GM18867 (cell line): ENCODE measurements at regions not wholly inside any gene's neighbourhood (a gene's known extent, or its start where the extent isn't known, plus 50 kb on each side); places are given as distances from the start of the nearest gene placed in this dataset.

Experiments
- ATAC-seq: cut with Tn5 transposase; IDR thresholded peaks from one replicate; pipeline ENCODE4 v1.9.1; 2021; ENCODE audit warnings: mild to moderate bottlenecking, moderate library complexity; ENCODE audit not compliant: unreplicated experiment

- no peak for ATAC-seq
Measured at GRCh38 chr3:144197582-144197981, 226.0 kb downstream of the DIPK2A start.

DNA sequence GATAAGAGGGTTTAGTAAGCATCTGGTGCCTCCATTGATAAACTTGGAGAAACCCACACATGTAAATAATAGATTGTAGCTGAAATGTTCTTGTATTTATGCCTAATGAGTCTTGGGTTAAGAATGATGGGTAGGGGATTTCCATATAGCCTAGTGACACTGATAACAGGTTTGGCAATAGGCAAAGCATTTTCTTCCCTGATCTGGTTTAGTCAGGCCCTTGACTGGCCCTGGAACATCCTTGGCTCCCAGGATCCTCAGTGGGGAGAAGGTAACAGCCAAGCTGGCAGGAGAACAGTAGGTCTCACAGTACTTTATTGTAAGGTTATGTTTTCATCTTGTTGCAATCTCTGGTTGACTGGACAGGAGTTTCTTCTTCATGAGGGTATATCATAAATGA is 228.4 kb downstream of the DIPK2A start:
- no peak for ATAC-seq

GRCh38 chr3:144200466-144200865 is 228.8 kb downstream of the DIPK2A start:
- no peak for ATAC-seq

DNA sequence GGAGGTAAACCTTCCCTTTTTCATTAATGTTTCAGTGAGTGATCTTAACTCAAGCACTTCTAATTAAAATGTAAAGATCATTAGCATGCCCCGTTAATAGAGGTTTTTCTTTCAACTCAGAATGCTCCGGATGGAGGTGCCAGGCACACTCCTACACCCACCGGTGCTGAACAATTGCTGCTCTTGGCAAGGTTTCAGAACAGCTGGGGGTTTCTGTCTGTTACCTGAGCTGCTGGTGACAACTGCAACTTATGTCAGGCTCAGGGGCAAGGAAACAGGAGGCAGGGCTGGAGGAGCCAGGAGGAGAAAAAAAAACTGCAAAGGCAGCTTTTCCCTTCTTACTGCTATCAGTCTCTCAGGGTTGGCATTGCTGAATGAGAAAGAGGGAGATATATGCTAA is 250.1 kb downstream of the DIPK2A start:
- no peak for ATAC-seq

DNA sequence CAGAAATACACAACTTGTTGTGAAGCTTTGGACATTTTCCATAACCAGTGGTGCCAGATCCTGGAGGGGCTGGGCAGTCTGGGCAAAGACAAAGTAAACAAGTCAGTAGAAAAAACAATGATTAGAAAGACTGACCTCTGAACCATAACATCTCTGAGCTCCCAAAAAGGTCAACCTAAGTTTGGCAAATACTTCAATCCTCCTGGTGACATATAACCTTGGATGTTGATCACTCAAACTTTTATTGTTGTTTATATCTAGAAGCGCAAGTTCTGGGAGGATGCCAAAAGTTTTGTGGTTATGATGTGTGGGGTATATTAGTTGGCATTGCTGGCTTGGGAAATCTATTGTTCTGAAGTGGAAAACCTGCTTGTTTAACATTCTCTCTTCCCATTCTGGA is 257.7 kb downstream of the DIPK2A start:
- no peak for ATAC-seq

DNA sequence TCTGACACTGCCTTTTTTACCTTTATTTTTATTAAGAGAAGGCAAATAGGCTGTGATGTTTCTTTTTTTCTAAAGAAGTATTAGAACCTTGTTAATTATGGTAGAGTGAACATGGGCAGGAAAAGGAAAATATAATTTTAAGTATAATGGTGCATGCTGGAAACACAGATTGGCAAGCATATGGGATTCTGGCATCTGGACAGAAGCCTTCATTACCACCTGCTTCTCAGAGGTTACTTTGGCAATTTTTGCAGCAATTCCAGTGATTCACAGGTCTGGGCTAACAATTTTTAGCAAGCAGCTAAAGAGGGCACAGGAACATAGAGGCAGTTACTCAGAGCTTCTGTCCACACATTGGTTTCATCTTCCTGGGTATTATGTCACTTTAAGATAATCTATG is 258.3 kb downstream of the DIPK2A start:
- no peak for ATAC-seq

GRCh38 chr3:144235489-144235888 is 263.9 kb downstream of the DIPK2A start:
- no peak for ATAC-seq

- ATAC-seq, result no peak
Measured at GRCh38 chr3:144237351-144237750, 265.7 kb downstream of the DIPK2A start.

GRCh38 chr3:144241404-144241803 is 269.8 kb downstream of the DIPK2A start:
- ATAC-seq, result no peak

- ATAC-seq, result no peak
Measured at GRCh38 chr3:144242747-144243146, 271.1 kb downstream of the DIPK2A start.

GRCh38 chr3:144244662-144245061 is 273.0 kb downstream of the DIPK2A start:
- peak; percentile 72 for ATAC-seq

- ATAC-seq, result no peak
Measured at GRCh38 chr3:144252896-144253295, 281.3 kb downstream of the DIPK2A start.

DNA sequence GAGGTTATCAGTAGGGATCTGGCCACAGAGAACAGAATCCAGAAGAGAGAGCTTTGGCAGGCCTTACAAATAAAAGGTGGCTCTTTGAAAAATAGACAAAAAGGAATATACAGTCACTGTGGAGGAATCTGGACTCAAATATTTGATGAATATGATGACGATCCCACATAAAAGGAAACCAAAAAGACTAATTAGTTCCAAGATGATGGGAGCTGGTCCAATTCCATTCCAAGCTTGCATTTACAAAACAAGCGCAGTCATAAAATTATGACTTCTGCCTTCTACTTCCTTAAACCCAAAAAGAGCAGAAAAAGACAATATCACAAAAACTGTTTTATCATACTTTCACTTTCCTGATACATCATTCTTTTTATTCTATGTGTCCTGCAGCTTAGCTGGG is 285.8 kb downstream of the DIPK2A start:
- ATAC-seq, result no peak

DNA sequence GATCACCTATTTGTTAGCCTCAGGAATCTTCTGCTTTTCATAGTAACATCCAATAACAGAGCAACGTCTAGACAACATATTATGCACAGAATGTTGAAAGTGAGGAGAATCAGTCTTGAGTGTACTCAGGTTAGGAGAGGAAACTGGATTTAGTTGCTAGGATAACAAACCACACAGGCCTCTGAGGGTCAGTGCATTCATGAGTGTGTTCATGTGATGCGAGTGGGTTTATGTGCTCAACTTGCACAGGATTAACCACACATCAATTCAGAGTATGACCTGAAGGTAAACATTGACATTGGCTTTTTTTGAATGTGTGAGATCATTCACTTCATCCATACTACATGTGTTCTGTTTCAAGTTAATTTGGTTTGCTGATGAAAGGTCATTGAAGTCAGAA is 287.6 kb downstream of the DIPK2A start:
- ATAC-seq, result no peak

DNA sequence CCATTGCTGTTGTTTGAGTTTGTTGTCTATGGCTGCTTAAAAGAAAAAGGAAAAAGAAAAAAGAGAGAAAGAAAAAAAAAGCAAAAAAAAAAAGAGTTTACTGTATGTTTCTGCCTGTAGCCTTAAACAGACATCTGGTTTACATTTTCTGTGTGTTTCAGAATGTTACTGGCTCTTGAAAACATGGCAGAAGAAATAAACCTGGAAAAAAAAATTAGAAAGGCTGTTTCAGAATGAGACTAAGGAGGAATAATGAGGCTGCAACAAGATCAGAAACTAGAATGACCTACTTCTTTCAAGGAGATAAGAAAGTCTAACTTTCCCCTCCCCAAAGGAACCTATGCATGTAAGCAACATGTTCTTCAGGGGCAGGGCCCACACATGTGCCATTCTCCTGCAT is 292.1 kb downstream of the DIPK2A start:
- ATAC-seq, result no peak

DNA sequence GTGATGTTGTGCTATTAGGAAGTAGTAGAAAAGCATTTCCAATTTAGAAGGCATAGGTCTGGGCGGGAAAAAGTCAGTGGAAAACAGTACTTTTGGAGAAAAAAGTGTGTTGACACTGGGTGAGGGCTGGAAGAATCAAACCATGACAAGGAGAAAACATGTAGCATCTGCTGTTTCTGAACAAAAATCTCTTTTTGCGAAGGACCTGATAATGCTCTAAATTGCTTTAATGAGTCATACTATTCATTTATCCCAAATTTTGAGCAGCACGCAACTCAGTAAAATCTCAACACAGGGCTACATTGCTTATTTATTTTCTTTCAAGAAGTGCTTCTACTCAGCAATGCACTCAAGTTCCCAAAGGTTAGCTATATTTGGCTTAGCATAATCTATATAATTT is 292.7 kb downstream of the DIPK2A start:
- ATAC-seq, result no peak

GRCh38 chr3:144264794-144265193 is 293.2 kb downstream of the DIPK2A start:
- no peak for ATAC-seq

DNA sequence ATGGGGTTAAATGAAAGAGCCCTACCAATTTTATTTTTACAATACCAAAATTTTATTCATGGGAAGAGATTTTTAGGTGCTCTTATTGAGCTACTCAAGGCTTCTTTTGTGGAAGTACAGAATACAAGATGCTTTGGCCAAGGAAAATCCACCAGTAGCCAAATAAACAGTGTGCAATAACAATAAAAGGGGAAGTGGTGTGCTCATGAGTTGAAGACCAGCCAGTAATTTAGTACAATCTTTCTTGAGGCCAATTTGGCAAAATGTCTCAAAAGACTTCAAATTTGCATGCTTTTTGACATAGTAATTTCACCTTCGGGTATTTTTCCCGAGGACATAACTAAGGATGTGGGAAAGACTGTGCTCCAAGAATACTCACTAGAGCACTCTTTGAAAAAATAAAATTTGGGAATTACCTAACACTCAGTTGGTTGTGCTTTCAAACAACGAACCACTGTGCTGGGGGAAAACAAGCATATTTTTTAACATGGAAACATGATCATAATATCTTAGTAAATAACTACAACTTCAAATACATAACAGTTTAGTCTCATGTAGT is 294.0 kb downstream of the DIPK2A start:
- ATAC-seq, result no peak

GRCh38 chr3:144270100-144270499 is 298.5 kb downstream of the DIPK2A start:
- no peak for ATAC-seq

DNA sequence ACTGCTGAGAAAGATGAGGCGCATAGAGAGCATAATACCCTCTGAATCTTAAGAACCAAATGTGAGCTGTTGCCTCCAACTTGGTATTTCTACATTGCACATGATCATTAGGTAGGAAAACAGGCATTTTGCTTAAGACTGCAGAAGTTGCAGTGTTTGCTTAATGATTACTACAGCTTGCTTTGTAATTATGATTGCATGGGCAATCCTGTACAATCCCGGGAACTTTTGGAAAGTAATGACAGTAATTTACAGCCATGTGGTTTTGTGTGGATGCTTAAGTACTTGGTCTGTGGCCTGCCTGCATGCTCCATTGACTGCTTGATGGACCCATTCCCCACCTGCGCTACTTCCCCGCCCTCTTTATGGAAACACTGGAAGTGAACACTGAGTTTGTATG is 301.1 kb downstream of the DIPK2A start:
- no peak for ATAC-seq

DNA sequence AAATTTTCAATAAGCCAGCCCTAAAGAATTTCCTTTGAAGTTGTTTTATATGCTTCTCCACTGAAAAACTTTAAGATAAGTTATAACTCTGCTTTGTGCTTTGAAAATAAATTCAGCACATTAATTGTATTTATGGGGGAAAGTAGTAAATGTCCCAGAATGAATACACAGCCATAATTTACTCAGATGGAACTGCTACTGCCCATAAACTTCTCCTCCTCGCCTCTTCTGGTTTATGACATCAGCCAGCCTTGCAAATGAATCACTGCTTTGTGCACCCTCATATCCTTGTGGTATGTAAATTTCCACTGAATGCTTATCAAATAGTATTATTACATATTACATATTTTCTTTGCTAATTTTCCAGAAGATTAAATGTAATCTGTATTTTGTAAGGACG is 302.0 kb downstream of the DIPK2A start:
- ATAC-seq, result no peak

- peak; percentile 55 for ATAC-seq
Measured at GRCh38 chr3:144275005-144275404, 303.4 kb downstream of the DIPK2A start.

DNA sequence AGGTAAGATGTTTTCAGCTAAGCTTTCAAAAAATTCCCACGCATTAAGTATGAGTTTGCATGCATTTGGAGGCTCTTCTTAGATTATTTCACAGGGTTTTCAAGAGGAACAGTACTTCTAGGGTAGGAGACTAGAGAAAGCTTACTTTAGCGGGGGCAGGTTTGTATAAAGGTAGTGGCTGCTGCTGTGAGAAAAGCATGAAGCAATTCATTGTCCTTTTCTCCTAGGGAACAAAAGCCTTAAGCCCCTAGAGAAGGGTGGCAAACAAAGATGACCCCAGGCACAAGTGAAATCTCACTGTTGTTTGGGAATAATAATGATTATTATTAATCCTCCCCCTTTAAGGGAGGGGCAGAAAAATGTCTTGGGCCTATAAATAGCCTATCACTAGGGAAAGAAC is 310.7 kb downstream of the DIPK2A start:
- no peak for ATAC-seq
